ENCODE measurements at regions not wholly inside any gene's neighbourhood (a gene's known extent, or its start where the extent isn't known, plus 50 kb on each side); places are given as distances from the start of the nearest gene placed in this dataset.

DNA sequence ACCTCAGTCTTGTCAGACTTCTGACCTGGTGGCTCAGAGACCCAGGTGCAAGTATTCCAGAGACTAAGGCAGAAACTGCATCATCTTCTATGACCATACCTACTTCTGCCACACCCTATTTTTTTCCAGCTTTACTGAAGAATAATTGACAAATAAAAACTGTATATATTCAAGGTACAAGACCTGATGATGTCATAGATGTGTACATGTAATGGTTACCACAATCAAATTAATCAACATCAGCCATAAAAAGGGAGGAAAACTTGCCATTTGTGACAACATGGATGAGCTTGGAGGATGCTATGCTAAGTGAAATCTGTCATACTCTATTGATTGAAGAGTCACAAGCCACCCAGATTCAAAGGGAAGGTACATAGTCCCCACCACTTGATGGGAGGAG, 815.6 kb downstream of the SORCS1 start:
- TF ChIP-seq, protein P1, sequence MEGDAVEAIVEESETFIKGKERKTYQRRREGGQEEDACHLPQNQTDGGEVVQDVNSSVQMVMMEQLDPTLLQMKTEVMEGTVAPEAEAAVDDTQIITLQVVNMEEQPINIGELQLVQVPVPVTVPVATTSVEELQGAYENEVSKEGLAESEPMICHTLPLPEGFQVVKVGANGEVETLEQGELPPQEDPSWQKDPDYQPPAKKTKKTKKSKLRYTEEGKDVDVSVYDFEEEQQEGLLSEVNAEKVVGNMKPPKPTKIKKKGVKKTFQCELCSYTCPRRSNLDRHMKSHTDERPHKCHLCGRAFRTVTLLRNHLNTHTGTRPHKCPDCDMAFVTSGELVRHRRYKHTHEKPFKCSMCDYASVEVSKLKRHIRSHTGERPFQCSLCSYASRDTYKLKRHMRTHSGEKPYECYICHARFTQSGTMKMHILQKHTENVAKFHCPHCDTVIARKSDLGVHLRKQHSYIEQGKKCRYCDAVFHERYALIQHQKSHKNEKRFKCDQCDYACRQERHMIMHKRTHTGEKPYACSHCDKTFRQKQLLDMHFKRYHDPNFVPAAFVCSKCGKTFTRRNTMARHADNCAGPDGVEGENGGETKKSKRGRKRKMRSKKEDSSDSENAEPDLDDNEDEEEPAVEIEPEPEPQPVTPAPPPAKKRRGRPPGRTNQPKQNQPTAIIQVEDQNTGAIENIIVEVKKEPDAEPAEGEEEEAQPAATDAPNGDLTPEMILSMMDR (IDR thresholded peaks at IDR 0.05; ENCODE audit: poor library complexity), result no peak
- TF ChIP-seq EZH2phosphoT487 (IDR thresholded peaks at IDR 0.05; ENCODE audit: low read depth, severe bottlenecking, unreplicated experiment) (no peak), EZH2 (IDR thresholded peaks at IDR 0.05; ENCODE audit: borderline replicate concordance) (no peak)
